ENCODE measurements at regions not wholly inside any gene's neighbourhood (a gene's known extent, or its start where the extent isn't known, plus 50 kb on each side); places are given as distances from the start of the nearest gene placed in this dataset.
"Not testable (repeated sequence)": the region's sequence is repeated elsewhere in the genome, so short reads cannot be mapped to it uniquely, and the experiment has no call there.

DNA sequence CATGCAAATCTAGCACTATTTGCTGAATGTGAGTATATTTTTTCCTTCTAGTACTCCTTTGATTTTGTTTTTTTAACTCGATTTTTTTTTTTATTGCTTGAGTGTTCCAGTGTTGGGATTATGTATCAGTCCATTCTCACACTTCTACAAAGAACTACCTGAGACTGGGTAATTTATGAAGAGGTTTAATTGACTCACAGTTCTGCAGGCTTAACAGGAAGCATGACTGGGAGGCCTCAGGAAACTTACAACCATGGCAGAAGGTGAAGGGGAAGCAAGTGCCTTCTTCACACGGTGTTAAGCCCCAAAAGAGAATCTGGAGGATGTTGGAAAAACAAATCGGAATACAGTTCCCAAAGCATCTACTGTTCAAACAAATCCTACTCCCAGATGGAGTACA, 69.1 kb downstream of the ZNF518B start:
- DNase-seq: not testable (repeated sequence)

- no peak for DNase-seq
Measured at GRCh38 chr4:10385994-10386394, 71.2 kb downstream of the ZNF518B start.

GRCh38 chr4:10384974-10385373, 72.3 kb downstream of the ZNF518B start:
- DNase-seq: no peak

- no peak for DNase-seq
Measured at GRCh38 chr4:10383417-10383816, 73.8 kb downstream of the ZNF518B start.

DNA sequence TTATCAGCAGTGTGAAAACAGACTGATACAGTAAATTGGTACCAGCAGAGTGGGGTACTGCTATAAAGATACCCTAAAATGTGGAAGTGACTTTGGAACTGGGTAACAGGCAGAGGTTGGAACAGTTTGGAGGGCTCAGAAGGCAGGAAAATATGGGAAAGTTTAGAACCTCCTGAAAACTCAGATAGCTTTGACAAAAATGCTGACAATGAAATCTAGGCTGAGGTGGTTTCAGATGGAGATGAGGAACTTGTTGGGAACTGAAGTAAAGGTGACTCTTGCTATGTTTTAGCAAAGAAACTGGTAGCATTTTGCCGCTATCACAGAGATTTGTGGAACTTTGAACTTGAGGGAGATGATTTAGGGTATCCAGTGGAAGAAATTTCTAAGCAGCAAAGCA, 75.1 kb downstream of the ZNF518B start:
- not testable (repeated sequence) for DNase-seq

DNA sequence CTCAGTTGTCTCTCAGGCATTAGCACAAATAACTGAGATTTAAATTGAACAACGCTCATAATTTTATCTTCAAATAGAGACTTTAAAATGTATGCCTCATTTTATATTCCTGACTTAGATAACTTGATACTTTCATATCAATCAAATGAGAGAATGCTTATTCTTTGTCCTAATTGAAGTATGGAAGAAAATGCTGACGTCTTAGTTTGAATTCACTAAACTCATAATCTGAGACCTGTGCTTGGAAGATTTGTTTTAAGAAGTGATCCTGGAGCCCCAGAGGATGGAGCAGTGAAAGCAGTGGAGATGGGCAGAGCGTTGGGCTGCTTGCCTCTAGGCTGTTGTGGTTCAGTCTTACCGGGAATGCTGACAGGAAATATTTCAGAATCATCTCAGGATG, 76.1 kb downstream of the ZNF518B start:
- DNase-seq: no peak

DNA sequence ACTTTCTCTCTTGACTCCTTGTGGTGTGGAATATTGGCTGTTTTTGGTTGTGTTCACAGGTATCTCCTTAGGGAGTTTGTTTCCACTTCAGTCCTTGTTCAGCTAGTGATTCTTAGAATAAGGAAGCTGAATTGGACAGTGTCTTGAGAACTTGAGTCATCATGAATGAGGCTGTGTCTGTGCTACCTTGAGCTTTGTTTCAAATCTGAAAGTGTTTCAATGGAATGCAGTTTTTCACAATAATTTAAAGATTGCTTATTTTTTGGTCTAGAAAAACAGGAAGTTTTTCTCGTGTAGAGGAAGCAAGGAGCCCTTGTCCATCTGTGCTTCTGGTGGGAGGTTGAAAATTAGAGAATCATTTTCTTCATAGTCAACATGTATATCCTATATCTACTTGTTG, 76.5 kb downstream of the ZNF518B start:
- no peak for DNase-seq

DNA sequence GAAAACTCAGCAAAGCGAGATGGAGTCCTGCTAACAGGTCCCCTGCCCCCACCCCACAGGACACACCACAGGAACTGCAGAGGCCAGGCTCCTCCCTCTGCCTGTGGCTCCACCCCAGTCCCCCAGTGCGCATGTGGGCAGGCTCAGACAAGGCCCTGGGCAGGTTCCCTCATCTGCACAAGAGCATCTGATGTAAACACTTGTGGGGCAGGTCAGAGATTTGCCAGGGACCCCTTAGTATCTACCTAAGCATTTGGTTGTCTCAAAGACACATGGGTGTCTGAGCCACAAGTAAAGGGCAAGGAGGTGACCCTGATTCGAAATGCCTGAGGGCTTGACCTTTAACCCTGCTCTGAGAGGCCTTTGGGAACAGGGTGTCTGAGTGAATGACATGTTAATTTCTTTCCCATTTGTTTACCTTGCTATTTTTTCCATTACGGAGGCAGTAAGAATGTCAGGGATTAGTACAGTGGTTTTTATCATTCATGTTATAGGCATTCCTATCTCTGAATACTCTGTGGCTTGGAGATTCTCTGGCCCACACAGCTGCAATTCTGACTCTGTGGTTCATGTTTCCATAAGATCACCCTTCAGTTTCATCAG, 85.3 kb downstream of the ZNF518B start:
- DNase-seq: no peak

- DNase-seq: no peak
Measured at GRCh38 chr4:10371121-10371520, 86.1 kb downstream of the ZNF518B start.

DNA sequence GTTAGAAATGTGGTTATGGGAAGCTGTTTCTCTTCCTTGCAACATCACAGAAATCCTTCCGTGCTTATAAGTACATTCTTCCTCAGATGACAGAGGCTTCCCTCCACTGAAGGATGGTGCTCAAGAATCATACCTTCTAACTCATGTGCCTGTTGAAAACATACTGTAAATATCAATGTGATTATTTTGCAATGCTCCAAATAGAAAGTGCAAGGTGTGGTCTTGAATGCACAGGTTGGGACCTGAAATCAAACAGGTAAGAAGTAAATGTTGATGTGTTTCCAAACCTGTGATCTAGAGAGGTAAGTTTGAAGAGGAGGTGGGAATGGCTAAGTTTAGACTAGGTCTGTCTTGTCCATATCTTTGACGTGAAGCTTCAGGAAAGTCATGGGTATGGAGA, 87.7 kb downstream of the ZNF518B start:
- no peak for DNase-seq

DNA sequence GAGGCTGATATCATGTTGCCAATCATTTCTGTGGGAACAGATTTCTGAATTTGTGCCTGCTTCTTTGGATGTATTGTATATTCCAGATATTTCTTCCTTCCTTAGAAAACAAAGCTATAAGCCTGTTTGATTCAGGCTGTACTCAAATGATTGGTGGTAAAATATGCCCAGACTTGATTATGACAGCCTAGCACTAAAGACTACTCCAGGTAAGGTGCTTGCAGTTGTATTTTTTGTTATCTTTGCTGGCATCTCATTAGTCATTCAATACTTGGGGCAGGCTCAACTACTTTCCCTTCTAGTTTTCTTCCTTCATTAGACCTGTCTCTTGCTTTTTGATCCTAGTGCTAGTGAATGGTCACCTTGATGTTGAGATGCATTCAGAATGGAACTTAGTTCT, 90.6 kb downstream of the ZNF518B start:
- DNase-seq: no peak

DNA sequence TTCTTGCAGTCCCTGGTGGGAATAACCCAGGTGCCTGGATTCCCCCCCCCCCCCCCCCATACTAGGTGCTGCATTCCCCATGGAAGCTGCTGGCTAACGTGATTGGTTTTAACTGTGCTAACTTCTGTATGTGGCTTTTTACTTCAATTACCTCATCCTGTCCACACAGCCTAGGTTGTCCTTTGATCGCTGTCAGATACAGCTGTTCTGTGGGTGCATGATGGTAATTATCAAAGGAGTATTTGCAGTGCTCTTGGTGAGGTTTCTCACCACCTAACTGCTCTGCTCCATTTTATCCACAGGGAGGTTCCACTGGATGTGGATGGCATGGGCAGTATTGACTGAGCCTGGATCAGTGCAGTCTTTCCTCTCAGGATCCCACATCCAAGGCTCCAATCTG, 93.0 kb downstream of the ZNF518B start:
- DNase-seq: no peak

- no peak for DNase-seq
Measured at GRCh38 chr4:10354746-10355145, 102.5 kb downstream of the ZNF518B start.

DNA sequence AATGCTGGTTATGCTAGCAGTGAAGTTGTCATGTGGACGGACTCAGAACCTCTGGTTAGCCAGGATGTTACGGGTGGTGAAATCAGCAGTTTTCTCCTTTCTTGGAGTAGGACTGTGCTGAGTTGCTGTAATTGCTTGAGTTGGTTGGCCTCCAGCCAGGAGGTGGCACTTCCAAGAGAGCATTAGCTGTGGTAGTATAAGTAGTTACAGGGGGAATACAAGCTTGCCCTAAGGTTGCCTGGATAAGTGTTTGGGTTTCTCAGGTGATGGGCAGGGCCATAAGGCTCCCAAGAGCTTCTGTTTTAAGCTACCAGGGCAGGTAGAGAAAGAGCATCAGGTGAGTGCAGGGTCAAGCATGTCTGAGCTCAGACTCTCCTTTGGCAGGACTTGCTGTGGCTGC, 103.0 kb downstream of the ZNF518B start:
- DNase-seq: no peak

GRCh38 chr4:10353110-10353509, 104.1 kb downstream of the ZNF518B start:
- DNase-seq: no peak

- DNase-seq: no peak
Measured at GRCh38 chr4:10348241-10348640, 109.0 kb downstream of the ZNF518B start.

- no peak for DNase-seq
Measured at GRCh38 chr4:10347815-10348214, 109.4 kb downstream of the ZNF518B start.

GRCh38 chr4:10347281-10347795, 109.9 kb downstream of the ZNF518B start:
- no peak for DNase-seq

DNA sequence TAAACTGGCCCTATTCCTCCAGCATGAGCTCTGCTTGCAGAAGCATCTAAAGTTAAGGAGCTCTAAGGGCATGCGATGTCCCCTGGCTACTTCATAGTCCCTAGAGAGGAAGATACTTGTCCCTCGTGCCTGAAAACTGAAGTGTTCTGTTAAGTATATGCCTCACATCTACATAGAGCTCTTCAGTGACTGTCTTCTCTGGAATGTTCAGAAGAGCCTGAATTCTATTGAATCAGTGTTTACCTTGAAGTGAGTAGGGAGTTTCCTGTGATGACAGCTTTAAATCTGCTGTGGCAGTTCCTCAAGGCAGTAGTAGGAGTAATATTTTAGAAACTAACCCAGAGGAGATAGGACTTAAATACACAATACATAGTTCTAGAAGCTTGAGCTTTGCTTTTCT, 111.2 kb downstream of the ZNF518B start:
- DNase-seq: no peak

DNA sequence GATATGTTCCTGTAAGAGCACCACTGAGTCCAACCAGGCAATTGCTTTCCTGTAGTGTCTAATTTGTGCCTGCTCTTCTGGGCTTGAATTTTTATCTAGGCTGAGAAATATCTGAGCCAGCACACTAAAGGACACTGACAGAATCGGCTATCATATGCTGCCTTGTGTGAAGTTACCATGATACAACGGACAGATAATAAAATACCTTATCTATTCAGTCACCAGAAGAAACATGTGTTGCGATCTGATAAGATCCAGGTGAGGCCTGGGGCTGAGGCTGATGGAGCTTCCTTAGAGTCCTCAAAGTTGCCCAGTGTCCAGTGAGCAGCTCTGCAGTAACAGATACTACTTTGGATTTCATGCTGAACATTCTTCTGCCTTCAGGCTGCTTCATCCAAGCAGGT, 111.8 kb downstream of the ZNF518B start:
- DNase-seq: no peak

GRCh38 chr4:10344824-10345223, 112.4 kb downstream of the ZNF518B start:
- no peak for DNase-seq

- no peak for DNase-seq
Measured at GRCh38 chr4:10343656-10344055, 113.6 kb downstream of the ZNF518B start.

DNA sequence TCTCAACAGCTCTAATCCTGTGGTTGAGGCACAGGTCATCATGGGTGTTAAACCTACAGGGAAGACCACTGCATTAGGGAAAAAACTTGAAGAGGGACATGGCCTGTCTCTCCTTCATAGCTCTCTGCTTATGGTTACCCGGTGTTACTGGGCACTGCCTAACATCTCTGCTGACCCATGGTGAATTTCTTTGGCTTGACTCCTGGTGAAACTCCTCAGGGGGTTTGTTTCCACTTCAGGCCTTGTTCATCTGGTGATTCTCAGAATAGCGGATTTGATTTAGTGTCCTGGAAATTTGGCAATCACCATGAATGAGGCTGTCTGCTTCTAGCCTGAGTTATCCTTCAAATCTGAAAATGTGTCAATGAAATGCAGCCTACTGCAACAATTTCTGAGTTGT, 114.4 kb downstream of the ZNF518B start:
- no peak for DNase-seq

GRCh38 chr4:10336471-10336870, 120.8 kb downstream of the ZNF518B start:
- DNase-seq: no peak

DNA sequence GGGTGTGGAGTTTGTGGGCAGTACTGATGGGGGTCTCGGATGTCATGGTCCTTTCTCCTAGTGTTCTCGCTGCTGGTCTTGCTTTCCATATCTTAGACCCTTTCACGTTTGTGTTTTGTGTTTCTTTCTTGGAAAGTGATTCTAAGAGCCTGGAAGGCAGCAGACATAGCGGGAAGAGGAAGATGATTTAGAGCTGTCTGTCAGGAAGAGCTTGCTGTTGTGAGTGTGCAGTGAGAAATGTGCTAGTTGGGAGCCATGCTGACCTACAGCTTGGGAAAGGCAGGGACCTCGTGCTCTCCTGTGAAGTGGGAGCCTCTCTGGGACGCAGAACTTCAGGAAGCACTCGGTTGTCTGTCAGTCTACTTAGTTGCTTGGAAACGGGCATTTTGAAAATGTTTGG, 122.2 kb downstream of the ZNF518B start:
- no peak for DNase-seq
